Esophagus squamous epithelium (tissue), 5 donors: ENCODE measurements at regions not wholly inside any gene's neighbourhood (a gene's known extent, or its start where the extent isn't known, plus 50 kb on each side); places are given as distances from the start of the nearest gene placed in this dataset.

Source experiments
- DNase-seq: peaks from one replicate; lab custom pipeline; 2025; lab: John Stamatoyannopoulos, UW
- H3K27ac ChIP-seq, 4 donors: fragments of 200-600 bp; sonication (generic); one replicate each; pipeline ENCODE4 v1.5.1; 2016 to 2019; ENCODE audit warnings: mild to moderate bottlenecking in 1 of 4
- H3K27me3 ChIP-seq, 4 donors: fragments of 200-600 bp; sonication (generic); 1 replicate in 3 of 4; 2 replicates in 1 of 4; pipeline versions ENCODE4 v1.5.1 to v1.6.0; 2017 to 2021; ENCODE audit warnings: antibody characterized with exemption in 1 of 4
- H3K36me3 ChIP-seq, 3 donors: fragments of 200-600 bp; sonication (generic); one replicate each; pipeline ENCODE4 v1.5.1; 2016 to 2019
- H3K4me1 ChIP-seq, 3 donors: fragments of 200-600 bp; sonication (generic); one replicate each; pipeline ENCODE4 v1.5.1; 2017 to 2019
- H3K4me3 ChIP-seq, 4 donors: fragments of 200-600 bp; sonication (generic); 1 replicate in 3 of 4; 2 replicates in 1 of 4; pipeline ENCODE4 v1.5.1; 2016 to 2019; ENCODE audit warnings: mild to moderate bottlenecking in 2 of 4, moderate library complexity in 1 of 4
- H3K9me3 ChIP-seq, 3 donors: fragments of 200-600 bp; sonication (generic); one replicate each; pipeline ENCODE4 v1.5.1; 2016 to 2019
- CTCF ChIP-seq, 6 experiments: fragments of 450-650 bp in 4 of 6; fragments of 200-600 bp in 2 of 6; sonication (generic) in 2 of 6; IDR thresholded peaks; one replicate each; pipeline ENCODE4 v1.5.1; 2016 to 2019; ENCODE audit warnings: antibody characterized with exemption in 6 of 6, mild to moderate bottlenecking in 4 of 6, moderate library complexity in 4 of 6
- POLR2A ChIP-seq, 4 donors: fragments of 450-650 bp; IDR thresholded peaks; one replicate each; pipeline ENCODE4 v1.6.1; 2017; ENCODE audit warnings: antibody characterized with exemption in 4 of 4, mild to moderate bottlenecking in 4 of 4, moderate library complexity in 3 of 4
- WGBS, 2 donors: methylation state at CpG; one replicate each; pipeline ENCODE4 v1.1.5; 2018; 5-methylcytosine and 5-hydroxymethylcytosine counted together
- intact Hi-C: fragments of 100-400 bp; cut with DNase I; formaldehyde crosslinking; loops from one replicate; pipeline ENCODE4 v1.15.0; 2022
- donor health status: DM: yes; HTN: yes; CAD: no.

GRCh38 chrX:106220177-106220576 is 52.1 kb downstream of the PWWP3B start:
- TF ChIP-seq CTCF (IDR thresholded peaks at IDR 0.05) (no peak), POLR2A (IDR thresholded peaks at IDR 0.05) (no peak)
- intact Hi-C loops: no loop called here
- Histone ChIP-seq H3K27me3 (no peaks in the 10 kb centered on the region), H3K9me3 (no peaks in the 10 kb centered on the region), H3K36me3 (no peaks in the 10 kb centered on the region), H3K4me3 (no peak overlapping the region), H3K27ac (no peak overlapping the region), H3K4me1 (no peaks in the 10 kb centered on the region)
- no peak for DNase-seq
- 50 to 62% methylated on average over 1 to 2 of the region's 2 CpGs for WGBS, 2 donors

- no peak overlapping the region for H3K27ac ChIP-seq
- intact Hi-C loops: no loop called here
- DNase-seq: no peak
- no peaks in the 10 kb centered on the region for H3K9me3 ChIP-seq
- no peaks in the 10 kb centered on the region for H3K4me1 ChIP-seq
- H3K27me3 ChIP-seq: no peaks in the 10 kb centered on the region
- no peaks in the 10 kb centered on the region for H3K36me3 ChIP-seq
- no peak overlapping the region for H3K4me3 ChIP-seq
- TF ChIP-seq POLR2A (IDR thresholded peaks at IDR 0.05) (no peak), CTCF (IDR thresholded peaks at IDR 0.05) (no peak)
Observed at GRCh38 chrX:106243376-106243775, 75.3 kb downstream of the PWWP3B start.

GRCh38 chrX:106246511-106246910 is 78.4 kb downstream of the PWWP3B start:
- Histone ChIP-seq H3K27me3 (no peaks in the 10 kb centered on the region), H3K4me3 (no peak overlapping the region), H3K9me3 (no peaks in the 10 kb centered on the region), H3K36me3 (no peaks in the 10 kb centered on the region), H3K4me1 (no peaks in the 10 kb centered on the region), H3K27ac (no peak overlapping the region)
- TF ChIP-seq CTCF (IDR thresholded peaks at IDR 0.05): no peak
- WGBS, 2 donors: 54 to 71% methylated on average over 2 to 3 of the region's 3 CpGs
- intact Hi-C loops: no loop called here
- DNase-seq: no peak

GRCh38 chrX:106247162-106247561 is 79.1 kb downstream of the PWWP3B start:
- Histone ChIP-seq H3K4me1 (no peaks in the 10 kb centered on the region), H3K27me3 (no peaks in the 10 kb centered on the region), H3K9me3 (no peaks in the 10 kb centered on the region), H3K36me3 (no peaks in the 10 kb centered on the region), H3K4me3 (no peak overlapping the region), H3K27ac (no peak overlapping the region)
- intact Hi-C loops: no loop called here
- TF ChIP-seq CTCF (IDR thresholded peaks at IDR 0.05) (no peak), POLR2A (IDR thresholded peaks at IDR 0.05) (no peak)
- no peak for DNase-seq

- 63 to 68% methylated on average over 3 of the region's 3 CpGs for WGBS, 2 donors
- intact Hi-C loops: no loop called here
Observed at GRCh38 chrX:106249706-106250379, 81.7 kb downstream of the PWWP3B start.

More at GRCh38 chrX:106249706-106250379, 81.7 kb downstream of the PWWP3B start:
- TF ChIP-seq POLR2A (IDR thresholded peaks at IDR 0.05) (no peak), CTCF (IDR thresholded peaks at IDR 0.05) (no peak)
- Histone ChIP-seq H3K9me3 (no peaks in the 10 kb centered on the region), H3K27me3 (no peaks in the 10 kb centered on the region), H3K36me3 (no peaks in the 10 kb centered on the region), H3K27ac (no peak overlapping the region), H3K4me3 (no peak overlapping the region), H3K4me1 (no peaks in the 10 kb centered on the region)
- no peak for DNase-seq
